HG02571 (cell line): ENCODE measurements at regions not wholly inside any gene's neighbourhood (a gene's known extent, or its start where the extent isn't known, plus 50 kb on each side); places are given as distances from the start of the nearest gene placed in this dataset.

Experiments
- ATAC-seq: cut with Tn5 transposase; IDR thresholded peaks from one replicate; pipeline ENCODE4 v1.9.1; 2021; ENCODE audit warnings: mild to moderate bottlenecking, moderate library complexity; ENCODE audit not compliant: unreplicated experiment

DNA sequence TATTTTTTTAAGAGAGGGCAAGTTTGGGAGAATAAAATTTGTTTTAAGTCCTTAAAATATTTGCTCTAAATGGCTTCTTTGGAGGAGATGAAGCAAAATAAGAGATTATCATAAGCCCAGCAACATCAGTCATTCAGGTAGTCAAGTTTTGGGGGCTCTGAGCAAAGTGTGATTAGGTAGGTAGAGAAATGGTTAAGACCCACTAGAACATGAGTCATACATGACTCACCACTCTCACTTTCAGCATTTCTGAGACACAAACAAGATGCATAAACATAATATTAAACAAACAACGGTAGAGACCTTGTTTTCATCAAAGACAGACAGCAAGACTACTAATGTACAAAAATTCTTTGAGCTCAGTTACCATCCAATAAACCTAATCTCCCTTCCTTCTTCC is 272.2 kb downstream of the LMO4 start:
- no peak for ATAC-seq

- ATAC-seq: no peak
Observed at GRCh38 chr1:87603626-87604025, 274.9 kb downstream of the LMO4 start.

GRCh38 chr1:87612956-87613355 is 284.3 kb downstream of the LMO4 start:
- ATAC-seq: no peak

DNA sequence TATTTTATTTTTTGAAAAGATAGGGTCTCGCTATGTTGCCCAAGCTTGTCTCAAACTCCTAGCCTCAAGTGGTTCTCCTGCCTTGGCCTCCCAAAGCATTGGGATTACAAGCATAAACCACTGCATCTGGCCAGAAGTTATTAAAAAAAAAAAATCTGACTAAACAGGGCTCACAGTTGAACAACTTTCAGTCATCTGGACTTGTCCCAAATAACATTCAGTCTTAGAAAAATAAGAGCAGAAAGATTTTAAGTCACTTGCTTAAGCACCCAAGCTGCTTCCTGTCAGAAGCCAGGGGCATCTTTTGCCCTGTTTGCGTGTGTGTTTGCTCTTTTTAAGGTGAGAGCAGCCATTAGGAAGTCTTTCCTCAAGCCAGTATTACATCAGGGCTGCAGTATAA is 286.8 kb downstream of the LMO4 start:
- no peak for ATAC-seq

- no peak for ATAC-seq
Observed at GRCh38 chr1:87615901-87616300, 287.2 kb downstream of the LMO4 start.

DNA sequence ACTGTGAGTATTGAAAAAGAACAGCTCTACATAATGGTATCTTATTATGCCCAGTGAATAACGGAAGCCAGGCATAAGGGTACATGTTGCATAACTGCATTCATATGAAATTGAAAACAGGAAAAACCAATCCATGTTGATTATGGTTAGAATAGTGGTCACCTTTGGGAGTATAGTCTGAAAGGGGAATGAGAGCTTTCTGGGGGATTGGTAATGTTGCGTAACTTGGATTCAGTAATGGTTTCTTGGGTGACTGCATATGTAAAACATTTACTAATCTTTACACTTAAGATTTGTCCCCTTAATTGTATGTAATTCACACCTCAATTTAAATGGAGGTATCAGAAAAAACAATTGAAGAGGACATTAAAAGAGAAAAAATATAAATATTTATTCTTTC is 292.1 kb downstream of the LMO4 start:
- no peak for ATAC-seq

- ATAC-seq: no peak
Observed at GRCh38 chr1:87629673-87630072, 301.0 kb downstream of the LMO4 start.

DNA sequence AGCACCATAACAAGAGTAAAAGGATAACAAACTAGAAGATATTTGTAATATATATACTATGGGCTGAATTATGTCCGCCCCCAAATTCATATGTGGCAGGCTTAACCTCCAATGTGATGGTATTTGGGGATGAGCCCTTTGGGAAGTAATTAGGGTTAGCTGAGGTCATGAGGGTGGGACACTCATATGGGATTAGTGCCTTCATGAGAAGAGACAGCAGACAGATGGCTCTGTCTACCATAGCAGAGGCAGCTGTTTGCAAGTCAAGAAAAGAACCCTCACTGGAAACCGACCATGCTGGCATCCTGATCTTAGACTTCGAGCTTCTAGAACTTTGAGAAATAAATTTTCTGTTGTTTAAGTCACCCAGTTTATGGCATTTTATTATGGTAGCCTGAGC is 303.6 kb downstream of the LMO4 start:
- ATAC-seq: no peak

DNA sequence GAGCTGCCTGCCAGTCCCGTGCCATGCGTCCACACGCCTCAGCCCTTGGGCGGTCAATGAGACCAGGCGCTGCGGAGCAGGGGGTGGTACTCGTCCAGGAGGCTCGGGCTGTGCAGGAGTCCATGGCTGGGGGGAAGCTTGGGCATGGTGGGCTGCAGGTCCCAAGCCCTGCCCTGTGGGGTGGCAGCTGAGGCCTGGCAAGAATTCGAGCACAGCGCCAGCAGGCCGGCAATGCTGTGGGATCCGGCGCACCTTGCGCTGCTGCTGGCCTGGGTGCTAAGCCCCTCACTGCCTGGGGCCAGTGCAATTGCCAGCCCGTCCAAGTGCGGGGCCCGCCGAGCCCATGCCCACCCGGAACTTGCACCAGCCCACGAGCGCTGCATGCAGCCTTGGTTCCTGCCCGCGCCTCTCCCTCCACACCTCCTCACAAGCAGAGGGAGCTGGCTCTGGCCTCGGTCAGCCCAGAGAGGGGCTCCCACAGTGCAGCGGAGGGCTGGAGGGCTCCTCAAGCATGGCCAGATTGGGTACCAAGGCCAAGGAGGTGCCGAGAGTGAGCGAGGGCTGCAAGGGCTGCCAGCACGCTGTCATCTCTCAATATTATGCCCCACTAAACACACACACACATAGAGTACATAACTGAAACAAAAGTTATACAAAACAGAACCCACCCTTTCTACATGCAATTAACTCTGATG is 307.7 kb downstream of the LMO4 start:
- ATAC-seq: no peak

DNA sequence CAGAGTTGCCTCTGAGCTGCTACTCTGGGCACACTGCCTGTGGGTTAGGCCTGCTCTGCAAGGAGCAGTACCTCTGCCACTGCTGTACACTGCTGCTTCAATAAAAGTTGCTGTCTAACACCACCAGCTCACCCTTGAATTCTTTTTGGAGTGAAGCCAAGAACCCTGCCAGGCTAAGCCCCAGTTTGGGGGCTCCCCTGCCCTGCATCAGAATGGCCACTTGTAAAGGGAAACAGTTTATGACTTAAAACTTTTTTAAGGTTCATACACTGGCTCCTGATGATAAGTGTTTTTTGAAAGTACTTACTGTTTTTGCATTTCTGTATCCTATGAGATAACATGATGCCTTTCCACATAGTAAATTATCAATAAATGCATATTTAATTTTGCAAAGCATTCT is 310.0 kb downstream of the LMO4 start:
- no peak for ATAC-seq

DNA sequence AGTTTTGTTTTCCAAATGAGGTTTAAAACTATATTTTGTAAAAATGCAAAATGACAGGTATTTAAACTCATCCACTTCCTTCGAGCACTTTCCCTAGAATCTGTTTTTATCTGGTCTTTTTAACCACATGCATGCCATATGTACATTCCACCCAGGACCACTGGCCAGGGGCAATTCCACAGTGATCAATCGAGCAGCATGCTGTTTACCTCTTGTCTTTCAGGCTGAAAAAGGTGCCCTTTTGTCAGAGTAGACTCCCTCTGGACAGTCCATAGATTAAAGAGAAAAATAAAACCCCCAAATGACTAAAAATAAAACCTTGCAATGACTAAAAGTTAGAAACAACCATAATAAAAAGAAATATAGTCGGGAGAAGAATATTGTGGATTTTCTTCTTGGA is 313.3 kb downstream of the LMO4 start:
- no peak for ATAC-seq

- ATAC-seq: no peak
Observed at GRCh38 chr1:87642581-87643221, 314.0 kb downstream of the LMO4 start.

GRCh38 chr1:87644033-87644578 is 315.4 kb downstream of the LMO4 start:
- no peak for ATAC-seq

GRCh38 chr1:87644579-87645190 is 316.0 kb downstream of the LMO4 start:
- no peak for ATAC-seq

- ATAC-seq: no peak
Observed at GRCh38 chr1:87647430-87648177, 318.9 kb downstream of the LMO4 start.

- ATAC-seq: no peak
Observed at GRCh38 chr1:87648323-87649119, 319.8 kb downstream of the LMO4 start.

DNA sequence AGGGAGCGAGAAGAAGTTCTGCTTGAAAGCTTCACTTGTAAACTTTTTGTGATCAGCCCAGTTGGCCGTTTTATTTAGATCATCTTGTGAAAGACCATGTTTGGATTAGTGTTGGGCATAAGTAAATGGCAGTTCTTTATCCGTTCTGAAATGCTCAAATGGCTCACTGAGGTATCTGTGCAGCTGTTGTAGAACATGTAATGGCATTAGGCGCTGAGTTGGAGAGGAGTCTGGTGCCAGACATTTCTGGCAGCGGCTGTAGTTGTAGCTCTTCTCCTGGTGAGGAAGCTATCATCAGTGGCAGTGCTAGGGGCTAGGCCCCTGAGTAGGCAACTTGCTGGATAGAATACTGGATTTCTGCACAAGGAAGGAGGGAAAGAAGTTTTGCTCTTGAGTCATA is 321.6 kb downstream of the LMO4 start:
- no peak for ATAC-seq

DNA sequence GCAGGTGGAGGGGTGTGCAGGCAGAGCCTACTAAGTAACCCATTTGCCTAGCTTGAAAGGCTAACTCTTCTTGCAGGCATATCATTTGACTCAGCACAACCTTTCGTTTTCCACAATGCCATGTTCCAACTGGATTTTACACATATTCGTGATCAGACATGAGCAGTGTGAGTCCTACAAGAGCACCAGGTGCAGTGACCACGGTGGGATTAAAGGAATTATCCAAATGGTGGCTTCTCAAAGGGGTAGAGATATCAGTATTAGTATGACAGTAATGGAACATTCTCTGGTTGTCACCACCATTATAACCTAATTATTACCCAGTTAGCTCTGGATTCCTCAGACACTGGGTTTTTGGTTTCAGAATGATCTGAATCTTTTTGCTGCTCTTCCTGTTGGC is 323.5 kb downstream of the LMO4 start:
- ATAC-seq: no peak

- no peak for ATAC-seq
Observed at GRCh38 chr1:87665151-87665550, 336.5 kb downstream of the LMO4 start.

- no peak for ATAC-seq
Observed at GRCh38 chr1:87666681-87667080, 338.0 kb downstream of the LMO4 start.

- ATAC-seq: no peak
Observed at GRCh38 chr1:87669674-87670073, 341.0 kb downstream of the LMO4 start.
